ENCODE measurements at regions not wholly inside any gene's neighbourhood (a gene's known extent, or its start where the extent isn't known, plus 50 kb on each side); places are given as distances from the start of the nearest gene placed in this dataset.
A peak's percentile ranks its signal among the peaks of the same experiment; 100 is the strongest.

DNA sequence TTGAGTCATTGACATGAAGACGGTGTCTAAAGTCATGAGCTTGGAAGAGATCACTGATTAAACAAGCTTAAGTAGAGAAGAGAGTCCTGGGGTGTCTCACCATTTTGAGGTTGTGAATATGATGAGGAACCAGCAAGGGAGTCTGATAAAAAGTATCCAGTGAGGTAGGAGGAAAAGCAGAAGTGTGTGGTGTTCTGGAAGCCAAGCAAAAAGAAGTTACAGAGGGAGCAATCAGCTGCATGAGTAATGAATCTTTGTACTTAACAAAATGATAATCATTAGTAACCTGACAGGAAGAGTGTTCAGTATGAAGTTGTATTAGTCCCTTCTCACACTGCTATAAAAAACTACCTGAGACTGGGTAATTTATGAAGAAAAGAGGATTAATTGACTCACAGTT is 131.3 kb downstream of the C11orf87 start:
- DNase-seq (ENCODE audit: low read depth in 3 of 3, low spot score in 2 of 3) = no peak

- DNase-seq (ENCODE audit: low read depth in 3 of 3, low spot score in 2 of 3) = no peak
These were observed 133.0 kb downstream of the C11orf87 start for GRCh38 chr11:109554951-109555350.

GRCh38 chr11:109564241-109564640 is 142.3 kb downstream of the C11orf87 start:
- DNase-seq (ENCODE audit: low read depth in 3 of 3, low spot score in 2 of 3) = no peak

GRCh38 chr11:109582470-109582869 is 160.5 kb downstream of the C11orf87 start:
- DNase-seq (ENCODE audit: low read depth in 3 of 3, low spot score in 2 of 3) = no peak

DNA sequence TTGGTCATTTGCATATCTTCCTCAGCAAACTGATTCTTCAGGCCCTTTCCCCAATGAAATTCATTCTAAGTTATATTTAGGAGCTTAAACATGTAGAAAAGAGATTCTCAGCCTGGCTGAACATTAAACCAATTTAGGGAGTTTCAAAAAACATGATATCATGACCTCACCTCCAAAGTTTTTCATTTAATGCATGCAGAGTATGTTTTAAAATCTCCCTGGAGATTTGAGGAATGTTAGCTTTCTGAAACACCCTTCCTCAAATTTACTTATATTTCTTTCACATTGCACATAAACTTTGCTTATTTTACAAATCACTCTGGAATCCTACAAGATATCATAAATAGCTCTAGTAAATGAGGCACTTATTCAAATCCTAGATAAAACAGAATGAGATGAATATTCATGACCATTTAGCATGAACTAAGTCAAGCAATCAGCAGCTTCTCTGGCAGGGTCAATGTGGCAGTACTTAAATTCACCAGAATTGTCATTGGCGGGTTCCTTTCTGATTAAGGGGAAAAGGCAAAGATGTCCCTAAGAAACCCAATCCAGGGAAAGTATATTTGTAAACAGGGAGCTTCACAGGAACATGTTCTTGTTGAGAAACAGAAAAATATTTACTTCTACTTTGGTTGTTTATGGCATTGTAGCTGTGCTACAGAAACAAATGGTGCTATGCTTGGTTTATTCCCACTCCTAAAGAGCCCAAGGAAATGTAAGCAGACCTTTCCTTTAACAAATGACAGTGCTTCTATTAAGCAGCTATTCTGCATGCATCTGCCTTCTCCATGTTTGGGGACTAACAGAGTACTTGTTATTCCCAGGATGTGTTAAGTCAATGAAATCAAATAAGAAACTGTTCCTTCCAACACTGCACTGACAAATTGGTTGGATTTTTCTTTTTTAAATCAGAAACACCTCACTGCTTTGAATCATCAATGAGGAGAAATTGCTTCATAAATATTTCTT is 162.3 kb downstream of the C11orf87 start:
- DNase-seq (ENCODE audit: low read depth in 3 of 3, low spot score in 2 of 3) = no peak

DNA sequence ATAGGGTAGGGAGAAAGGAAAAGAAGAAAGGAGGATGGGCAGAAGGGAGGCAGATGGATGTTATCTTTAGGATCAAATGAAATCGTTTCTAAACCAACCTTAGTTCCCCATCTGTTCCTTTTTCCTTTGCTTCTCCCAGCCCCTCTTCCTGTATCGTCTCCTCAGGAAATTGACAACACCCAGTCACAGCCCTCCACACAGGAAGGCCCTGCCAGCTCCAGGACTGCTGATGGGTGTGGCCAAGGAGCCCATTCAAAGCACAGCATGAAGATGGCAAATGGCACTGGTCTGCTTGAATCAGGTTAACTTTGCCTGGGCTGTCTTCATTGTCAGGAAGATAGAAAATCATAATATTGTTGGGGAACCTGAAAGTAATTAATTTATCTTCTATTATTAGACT is 164.8 kb downstream of the C11orf87 start:
- DNase-seq (ENCODE audit: low read depth in 3 of 3, low spot score in 2 of 3) = no peak

DNA sequence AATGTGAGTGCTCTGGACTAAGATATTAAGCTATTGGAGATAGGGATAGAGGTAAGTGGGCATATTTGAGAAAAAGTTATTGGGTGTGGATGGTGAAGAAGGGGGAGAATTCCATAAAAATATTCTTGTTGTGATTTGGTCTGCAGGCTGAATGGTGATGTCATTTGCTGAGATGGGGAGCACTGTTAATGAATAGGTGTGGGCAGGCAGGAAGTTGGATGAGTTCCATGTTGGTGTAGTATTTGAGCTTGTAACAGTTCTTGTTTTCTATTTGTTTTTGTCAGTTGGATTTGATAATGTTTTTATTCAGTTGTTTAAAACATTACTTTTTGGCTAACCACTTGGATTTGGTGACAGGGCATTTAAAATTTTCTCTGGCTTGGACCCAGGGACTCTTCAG is 168.8 kb downstream of the C11orf87 start:
- no peak for DNase-seq (ENCODE audit: low read depth in 3 of 3, low spot score in 2 of 3)

DNA sequence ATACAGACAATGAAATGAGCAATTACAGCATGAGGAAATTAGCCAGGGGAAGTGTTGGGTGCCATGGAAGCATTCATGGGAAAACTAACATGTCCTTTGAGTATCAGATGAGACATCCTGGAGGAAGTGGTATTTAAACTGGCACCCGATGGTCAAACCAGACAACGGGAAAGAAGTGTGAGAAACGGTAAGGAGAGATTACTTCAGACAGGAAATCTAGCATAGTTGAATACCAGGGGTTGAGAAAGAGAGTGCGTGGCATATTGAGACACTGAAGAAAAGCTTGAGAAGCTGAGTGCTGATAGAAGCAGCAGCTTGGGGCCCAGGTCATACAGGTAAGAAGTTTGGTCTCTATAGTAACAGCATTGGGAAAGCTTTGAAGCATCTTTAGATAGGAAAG is 175.3 kb downstream of the C11orf87 start:
- DNase-seq (ENCODE audit: low read depth in 3 of 3, low spot score in 2 of 3) = no peak

- DNase-seq (ENCODE audit: low read depth in 3 of 3, low spot score in 2 of 3) = no peak
These were observed 182.8 kb downstream of the C11orf87 start for GRCh38 chr11:109604481-109605400.

- DNase-seq (ENCODE audit: low read depth in 3 of 3, low spot score in 2 of 3) = no peak
These were observed 184.3 kb downstream of the C11orf87 start for GRCh38 chr11:109606256-109606655.

DNA sequence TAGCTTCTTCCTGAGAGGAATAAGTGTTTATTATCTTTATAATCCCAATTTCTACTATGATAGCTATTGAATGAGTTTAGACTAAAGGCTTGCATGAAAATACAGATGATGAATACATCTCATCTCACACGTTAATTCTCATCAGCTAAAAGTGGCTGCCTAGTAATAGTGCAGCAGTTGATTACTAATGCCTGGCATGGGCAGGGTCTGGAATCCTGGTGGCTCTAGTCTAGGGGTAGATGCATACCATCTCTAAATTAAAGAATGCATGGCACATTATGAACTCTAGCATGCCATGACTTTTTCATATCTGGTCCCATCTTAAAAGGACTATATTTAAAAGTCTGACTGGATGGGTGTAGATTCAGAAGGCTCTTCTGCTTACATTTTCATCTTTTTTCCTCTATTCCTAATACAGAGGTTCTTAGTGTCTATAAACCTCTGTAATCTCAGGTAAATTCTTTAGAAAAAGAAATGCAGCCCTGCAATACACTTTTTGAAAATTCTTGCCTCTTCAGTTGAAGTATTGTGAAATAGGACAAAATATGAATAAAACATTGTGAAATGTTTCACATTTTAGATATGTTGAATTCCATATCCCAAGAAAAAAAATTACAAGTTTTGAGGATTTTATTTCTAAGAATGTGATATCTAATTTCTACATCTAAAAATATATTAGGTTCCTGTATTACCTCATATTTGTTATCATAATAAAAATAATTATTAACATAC is 187.6 kb downstream of the C11orf87 start:
- DNase-seq (ENCODE audit: low read depth in 3 of 3, low spot score in 2 of 3) = no peak

GRCh38 chr11:109612496-109612895 is 190.5 kb downstream of the C11orf87 start:
- DNase-seq (ENCODE audit: low read depth in 3 of 3, low spot score in 2 of 3) = no peak

DNA sequence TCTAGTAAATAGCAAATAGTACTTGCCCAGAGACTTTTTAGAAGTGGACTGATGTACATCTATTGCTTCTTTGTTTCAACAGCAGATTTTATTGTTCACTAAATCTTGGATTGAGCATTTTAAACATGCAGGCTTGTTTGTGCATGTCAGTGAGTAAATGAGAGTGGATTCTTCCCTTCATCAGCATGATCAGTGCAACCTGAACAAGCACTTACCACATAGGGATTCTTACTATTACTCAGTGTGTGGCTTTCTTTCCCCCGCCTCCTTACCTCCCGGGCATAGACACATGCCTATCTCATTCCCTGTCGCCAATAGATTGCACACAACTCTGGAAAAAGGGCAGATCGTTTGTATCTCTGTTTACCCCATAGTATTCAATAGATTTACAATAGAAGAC is 197.5 kb downstream of the C11orf87 start:
- DNase-seq (ENCODE audit: low read depth in 3 of 3, low spot score in 2 of 3) = no peak

DNA sequence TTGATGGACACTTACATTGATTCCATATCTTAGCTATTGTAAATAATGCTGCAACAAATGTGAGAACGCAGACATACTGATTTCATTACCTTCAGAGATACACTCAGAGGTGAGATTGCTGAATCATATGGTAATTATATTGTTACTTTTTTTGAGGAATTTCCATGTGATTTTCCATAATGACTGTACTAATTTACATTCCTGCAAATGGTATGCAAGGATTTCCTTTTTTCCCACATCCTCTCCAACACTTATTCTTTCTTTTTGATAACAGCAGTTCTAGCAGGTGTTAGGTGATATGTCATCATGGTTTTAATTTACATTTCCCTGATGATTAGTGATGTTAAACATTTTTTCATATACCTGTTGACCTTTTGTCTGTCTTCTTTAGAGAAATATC is 207.7 kb downstream of the C11orf87 start:
- no peak for DNase-seq (ENCODE audit: low read depth in 3 of 3, low spot score in 2 of 3)

DNA sequence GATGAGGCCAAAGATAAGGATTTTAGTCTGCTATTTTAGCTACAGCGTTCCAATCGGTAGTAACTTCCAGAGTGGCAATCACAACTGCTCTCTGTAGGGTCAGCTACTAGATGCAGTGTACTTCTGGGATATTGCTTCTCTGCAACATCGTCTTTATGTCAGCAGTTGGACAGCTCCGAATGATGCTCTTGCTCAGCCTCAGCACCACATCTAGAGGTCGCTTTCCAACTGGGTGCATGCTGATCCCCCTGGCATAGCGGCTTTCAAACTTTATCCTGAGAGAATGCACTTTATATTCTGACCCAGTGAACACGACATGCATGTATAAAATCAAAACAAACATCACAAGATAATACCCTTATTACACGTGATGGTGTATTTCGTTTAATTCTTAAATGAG is 219.6 kb downstream of the C11orf87 start:
- DNase-seq (ENCODE audit: low read depth in 3 of 3, low spot score in 2 of 3) = peak; percentile 27 to 44 (median 36)

DNA sequence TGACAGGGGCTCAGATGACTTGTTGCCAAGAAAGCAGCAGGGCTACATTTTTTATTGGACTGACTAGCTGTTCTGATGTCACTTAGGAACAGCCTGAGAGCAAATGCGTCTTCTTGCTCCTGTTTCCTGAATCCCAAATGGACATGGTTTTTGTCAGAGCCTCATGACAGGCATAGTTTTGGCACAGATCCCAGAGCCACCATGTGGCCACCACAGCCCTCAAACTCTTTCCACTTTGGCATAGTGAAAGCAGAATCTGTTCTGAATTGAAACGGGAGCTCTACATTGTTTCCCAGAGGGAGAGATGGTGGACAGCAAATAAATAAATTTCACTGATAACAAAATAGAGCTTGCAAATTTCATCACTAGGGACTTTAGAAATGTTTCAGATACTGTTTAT is 222.2 kb downstream of the C11orf87 start:
- DNase-seq (ENCODE audit: low read depth in 3 of 3, low spot score in 2 of 3) = no peak

DNA sequence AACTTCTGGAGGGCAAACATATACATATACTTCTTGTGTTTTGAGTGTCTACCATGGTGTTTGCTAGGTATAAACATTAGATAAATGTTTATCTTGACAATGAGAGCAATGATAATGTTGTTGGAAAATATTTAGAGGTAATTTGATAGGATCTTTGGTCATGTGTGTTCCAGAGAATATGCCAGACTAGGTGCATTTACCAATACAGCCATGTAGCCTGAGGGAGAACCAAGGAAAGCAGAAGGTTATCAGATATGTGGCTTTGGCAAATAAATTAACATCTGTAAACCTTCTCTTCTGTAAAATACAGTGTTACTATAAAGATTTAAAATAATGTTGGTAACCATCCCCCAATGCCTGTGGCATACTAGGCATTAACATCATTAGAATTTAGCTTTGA is 226.8 kb downstream of the C11orf87 start:
- DNase-seq (ENCODE audit: low read depth in 3 of 3, low spot score in 2 of 3) = no peak

DNA sequence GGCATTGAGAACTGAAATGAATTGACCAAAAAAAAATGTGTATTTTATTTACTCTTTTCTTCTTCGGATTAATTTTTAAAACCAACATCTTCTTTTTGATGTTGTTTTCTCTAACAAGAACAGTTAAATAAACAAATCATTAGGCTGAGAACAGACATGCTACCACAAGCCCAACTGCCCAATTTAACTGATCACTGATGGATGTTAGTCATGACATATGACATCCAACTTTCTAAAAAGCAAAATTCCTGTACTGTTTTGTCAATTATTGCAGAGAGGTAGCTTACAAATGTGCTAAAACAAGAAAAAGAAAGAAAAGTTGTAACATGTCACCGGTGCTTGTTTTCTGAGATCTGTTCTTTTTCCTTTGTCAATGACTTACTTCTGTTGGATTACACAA is 232.1 kb downstream of the C11orf87 start:
- no peak for DNase-seq (ENCODE audit: low read depth in 3 of 3, low spot score in 2 of 3)

DNA sequence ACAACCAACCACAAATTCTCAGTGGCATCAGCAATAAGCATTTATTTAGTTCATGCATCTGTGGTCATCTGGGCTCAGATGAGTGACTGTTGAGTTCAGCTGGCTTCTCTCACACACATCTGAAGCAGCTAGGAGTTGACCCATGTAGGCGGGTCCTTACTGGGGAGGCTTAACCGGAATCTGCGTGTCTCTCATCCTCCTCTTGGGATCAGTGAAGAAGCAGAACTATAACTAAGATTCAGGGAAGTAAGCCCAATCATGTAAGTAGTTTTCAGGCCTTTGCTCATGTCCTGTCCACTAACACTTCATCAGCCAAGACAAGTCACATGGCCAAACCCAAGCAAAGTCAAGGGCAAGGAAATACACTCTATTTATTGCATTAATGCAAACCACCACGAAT is 236.2 kb downstream of the C11orf87 start:
- DNase-seq (ENCODE audit: low read depth in 3 of 3, low spot score in 2 of 3) = no peak

- DNase-seq (ENCODE audit: low read depth in 3 of 3, low spot score in 2 of 3) = no peak
These were observed 245.7 kb downstream of the C11orf87 start for GRCh38 chr11:109667719-109668118.
